Stimulated activated CD4-positive, alpha-beta T cell treated with anti-CD3 and anti-CD28 coated beads, TNF-alpha, amount 100 ng/mL, for 1 hour (primary cell): ENCODE measurements at regions not wholly inside any gene's neighbourhood (a gene's known extent, or its start where the extent isn't known, plus 50 kb on each side); places are given as distances from the start of the nearest gene placed in this dataset.
"Not testable (repeated sequence)": the region's sequence is repeated elsewhere in the genome, so short reads cannot be mapped to it uniquely, and the experiment has no call there.

ENCODE experiments used
- DNase-seq, 3 donors: peaks; one replicate each; pipeline ENCODE4 v3.0.0-alpha.2; 2020; ENCODE audit warnings: low read depth in 3 of 3, low spot score in 1 of 3

DNA sequence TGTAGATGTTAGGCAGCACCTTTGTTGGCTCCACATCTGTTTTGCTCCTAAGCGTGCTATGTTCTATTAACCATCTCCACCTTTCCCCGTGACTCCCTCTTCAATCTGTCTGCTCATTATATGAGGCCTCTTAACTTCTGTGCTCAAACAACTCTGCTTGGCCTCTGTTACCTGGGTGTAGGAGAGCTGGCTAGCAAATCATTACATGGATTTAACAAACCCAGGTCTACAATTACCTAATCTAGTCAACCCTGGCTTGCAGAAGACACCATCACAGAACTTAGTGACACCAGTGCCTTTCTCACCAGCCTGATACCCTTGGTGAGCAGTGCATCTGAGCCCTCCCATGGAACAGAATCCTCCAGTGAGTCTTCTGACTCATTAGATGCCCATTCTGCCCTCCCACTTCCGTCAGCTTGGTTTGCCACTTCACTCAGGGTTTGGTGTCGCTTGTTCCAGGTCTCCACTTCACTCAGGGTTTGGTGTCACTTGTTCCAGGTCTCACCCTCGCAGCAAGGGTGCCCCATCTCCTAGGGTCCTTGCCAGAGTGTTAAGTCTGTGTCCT is 92.0 kb upstream of the KIF26B start:
- no peak for DNase-seq

- not testable (repeated sequence) for DNase-seq
Measured at GRCh38 chr1:245061808-245062207, 93.0 kb upstream of the KIF26B start.

GRCh38 chr1:245060684-245061374 is 94.0 kb upstream of the KIF26B start:
- no peak for DNase-seq

DNA sequence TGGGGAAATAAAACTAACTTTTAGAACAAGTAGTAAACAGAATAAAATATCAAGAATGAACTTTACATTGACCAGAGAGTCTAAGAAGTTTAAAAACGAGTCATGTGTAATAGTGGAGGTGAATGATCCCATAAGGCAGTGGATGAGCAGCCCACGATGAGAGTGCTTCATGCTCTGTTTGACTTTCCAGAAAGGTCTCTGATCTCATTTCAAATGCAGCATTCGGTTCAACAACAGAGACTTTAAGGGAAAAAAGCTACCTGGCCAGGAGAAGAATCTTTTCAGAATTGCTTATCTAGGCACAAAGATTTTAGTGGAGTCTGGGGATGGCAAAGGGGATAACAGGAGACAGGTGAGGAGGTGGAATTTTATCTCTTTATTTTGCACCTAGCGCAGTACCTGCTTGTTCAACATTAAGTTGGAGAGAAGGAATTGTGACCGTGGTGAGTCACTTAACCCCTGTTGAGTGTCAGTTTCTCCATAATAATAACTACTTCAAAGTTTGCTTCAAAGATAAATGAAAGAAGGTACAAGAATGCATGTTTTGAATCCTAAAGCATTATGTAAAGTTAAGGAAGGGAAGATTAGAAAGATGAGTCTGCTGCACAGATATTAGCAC is 94.9 kb upstream of the KIF26B start:
- DNase-seq, result no peak

DNA sequence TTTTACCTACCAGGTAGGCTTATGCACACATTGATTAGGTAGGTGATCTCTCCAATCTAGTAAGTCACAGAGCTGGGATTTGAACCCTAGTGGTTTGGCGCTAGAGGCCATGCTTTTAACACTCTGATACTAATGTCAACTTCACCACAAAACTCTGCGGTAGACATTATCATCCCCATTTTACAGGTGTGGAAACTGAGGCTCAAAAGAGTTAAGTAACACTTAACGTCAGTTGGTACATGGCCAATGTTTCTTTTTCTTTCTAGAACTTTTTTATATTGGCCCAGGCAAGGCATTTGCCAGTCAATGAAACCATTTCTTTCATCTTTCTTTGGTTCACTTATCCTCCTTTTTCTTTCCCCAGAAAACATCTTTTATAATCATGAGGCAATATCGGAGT is 95.9 kb upstream of the KIF26B start:
- DNase-seq, result no peak

- DNase-seq, result no peak
Measured at GRCh38 chr1:245058436-245058835, 96.3 kb upstream of the KIF26B start.

- DNase-seq, result no peak
Measured at GRCh38 chr1:245056913-245057312, 97.9 kb upstream of the KIF26B start.

DNA sequence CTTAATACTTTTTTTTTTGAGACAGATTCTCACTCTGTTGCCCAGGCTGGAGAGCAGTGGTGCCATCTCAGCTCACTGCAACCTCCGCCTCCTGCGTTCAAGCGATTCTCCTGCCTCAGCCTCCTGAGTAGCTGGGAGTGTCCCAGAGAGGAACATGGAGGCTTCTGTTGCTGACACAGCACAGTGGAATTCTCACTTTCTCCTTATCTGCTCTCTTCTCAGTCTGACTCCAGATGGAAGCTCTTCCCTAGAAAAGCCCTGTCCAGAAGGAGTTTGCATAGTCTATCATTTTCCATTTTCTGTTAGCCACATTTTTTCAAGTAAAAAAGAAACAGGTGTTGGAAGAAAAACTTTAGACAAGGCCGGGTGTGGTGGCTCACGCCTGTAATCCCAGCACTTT is 98.5 kb upstream of the KIF26B start:
- DNase-seq, result not testable (repeated sequence)

DNA sequence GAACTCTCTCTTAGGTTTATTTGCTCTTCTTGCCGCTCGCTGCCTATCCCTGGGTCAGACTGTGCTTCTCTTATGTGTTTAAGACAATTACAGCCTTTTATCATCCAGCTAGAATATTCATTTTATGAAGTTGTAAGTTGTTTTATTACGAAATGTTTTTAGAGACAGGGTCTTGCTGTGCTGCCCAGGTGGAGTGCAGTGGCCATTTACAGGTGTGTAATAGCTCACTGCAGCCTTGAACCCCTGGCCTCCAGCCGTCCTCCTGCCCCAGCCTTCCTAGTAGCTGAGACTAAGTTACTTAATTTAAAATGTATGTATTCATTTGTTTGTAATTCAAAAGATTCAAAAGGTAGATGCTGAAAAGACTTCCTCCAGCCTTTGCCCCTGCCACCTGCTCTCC is 99.0 kb upstream of the KIF26B start:
- no peak for DNase-seq

DNA sequence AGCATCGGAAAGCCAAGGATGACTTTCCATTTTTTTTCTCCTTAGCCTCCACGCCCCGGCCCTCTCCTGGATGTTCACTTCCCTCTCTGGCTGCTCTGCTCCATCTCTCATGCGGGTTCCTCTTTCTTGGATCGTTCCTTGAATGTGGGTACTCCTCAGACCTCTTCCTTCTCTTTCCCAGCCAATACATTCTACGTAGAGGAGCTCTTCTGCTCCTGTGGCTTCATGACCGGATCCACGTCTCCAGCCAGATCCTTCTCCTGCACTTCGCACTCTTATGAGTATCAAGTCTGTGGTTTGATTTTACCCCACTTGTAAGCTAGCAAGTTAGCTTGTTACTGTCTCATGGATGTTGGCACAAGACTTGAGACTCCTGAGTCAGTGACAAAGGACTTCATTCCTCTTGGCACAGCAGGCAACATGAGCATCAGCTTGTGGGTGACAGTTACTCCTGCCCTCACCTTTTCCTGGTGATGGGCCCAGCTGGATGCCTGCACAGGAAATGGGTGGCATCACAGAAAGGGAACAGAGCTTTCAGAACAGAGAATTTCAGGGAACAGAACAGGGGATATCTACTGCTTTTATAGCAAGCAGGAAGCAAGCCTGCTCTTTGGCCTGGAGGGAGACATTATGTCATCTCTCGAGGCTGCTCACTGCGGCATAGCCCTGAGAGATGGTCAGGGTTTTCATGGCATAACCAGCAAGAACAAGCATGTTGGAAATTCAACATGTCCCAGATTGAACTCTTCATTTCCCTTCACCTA is 100.1 kb upstream of the KIF26B start:
- no peak for DNase-seq

- no peak for DNase-seq
Measured at GRCh38 chr1:245054105-245054504, 100.7 kb upstream of the KIF26B start.

- no peak for DNase-seq
Measured at GRCh38 chr1:245052258-245052657, 102.5 kb upstream of the KIF26B start.

DNA sequence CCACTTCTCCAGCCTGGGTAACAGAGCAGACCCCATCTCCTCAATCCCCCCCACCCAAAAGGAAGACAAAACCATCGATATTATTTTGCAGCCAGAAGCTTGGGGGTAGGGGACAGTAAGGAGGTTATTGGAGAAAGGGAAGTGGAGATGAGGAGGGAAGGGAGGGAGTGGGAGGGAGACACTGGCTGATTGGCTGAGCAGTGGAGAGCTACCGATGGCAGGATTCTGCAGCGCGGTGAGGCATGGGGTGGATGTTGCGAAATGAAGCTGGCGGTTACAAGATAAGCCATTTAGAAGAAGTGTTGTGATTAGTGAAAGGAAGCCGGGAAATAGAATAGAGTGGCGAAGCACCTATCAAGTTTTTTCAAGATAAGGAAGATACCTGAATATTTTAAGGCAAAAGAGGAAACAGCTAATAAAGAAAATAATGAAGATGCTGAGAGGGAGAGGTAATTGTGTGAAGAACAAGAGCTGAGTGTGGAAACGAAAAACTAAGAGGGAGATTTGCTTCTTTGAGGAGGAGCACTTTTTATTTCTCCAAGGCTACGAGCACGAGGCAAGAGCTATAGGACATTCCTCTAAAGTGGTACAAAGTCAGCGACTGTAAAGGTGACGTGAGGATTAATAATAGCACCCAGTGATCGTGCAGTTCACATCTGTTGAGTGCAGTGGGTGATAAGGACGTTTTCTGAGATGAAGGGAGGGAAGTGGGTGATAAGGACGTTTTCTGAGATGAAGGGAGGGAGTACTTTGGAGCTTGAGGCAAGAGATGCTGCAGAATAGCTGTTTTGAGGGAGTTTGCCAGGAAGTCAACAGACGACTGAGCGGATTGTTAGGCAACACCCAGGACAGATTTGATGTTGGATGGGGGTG is 103.2 kb upstream of the KIF26B start:
- no peak for DNase-seq

- DNase-seq, result no peak
Measured at GRCh38 chr1:245046769-245047168, 108.0 kb upstream of the KIF26B start.

DNA sequence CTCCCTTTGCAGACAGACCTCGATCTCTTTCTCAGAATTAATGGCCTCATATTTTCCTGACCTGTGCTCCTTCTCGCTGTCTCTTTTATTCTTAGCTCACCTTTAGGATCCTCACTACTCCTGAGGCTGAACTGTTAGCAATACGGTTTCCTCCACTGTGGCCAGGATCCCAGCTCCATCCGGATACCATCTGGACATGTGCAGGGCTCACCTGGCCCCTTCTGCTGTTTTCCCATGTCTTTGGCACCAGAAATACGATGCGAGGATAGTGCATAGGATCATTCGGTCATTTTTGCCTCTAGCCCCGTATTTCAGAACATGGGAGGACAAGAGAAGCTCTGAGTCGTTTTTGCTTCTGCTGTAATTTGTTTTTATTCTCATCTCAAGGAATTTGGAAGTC is 108.5 kb upstream of the KIF26B start:
- DNase-seq, result no peak

GRCh38 chr1:245045087-245045881 is 109.5 kb upstream of the KIF26B start:
- no peak for DNase-seq

DNA sequence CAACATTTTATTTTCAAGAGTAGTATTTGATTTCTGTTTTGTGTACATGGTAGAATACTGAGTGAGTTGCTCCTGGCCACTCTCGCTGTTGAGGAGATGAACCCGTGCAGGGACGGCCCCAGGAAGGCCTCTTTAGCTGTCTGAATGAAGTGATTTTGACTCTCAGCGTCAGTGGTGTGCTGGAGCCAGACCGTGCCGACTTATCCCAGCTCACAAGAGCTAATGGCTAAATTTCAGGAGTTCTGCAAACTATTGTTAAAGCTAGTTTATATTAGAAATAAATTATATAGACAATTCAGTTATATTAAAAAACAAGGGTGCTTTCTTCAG is 111.2 kb upstream of the KIF26B start:
- no peak for DNase-seq

DNA sequence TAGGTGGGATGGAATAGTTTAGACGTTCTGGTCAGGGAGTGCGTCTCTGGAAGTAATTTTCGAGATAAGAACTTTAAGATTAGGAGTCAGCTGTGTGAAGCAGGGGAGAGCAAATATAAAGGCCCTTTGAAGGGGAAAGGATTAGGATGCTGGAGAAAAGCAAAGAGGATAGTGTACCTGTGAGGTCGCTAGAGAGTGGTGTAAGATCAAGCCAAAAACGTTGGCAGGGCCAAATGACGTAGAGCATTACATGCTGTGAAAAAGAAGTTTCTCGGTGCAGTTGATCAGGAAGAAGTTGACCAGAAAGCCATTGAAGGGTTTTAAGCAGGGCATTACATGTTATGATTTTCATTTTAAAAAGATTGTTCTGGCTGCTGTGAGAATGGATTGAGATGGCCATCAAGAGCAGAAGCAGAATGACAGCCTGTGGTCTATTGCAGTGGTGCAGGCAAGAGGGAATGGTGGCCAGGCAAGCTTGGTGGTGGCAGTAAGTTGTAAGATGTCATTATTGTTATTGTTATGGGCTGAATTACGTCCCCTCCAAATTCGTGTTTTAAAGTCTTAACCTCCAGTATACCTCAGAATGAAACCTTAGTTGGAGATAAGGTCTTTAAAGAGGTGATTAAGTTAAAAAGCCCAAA is 113.6 kb upstream of the KIF26B start:
- DNase-seq, result no peak

- DNase-seq, result no peak
Measured at GRCh38 chr1:245039196-245039595, 115.6 kb upstream of the KIF26B start.

DNA sequence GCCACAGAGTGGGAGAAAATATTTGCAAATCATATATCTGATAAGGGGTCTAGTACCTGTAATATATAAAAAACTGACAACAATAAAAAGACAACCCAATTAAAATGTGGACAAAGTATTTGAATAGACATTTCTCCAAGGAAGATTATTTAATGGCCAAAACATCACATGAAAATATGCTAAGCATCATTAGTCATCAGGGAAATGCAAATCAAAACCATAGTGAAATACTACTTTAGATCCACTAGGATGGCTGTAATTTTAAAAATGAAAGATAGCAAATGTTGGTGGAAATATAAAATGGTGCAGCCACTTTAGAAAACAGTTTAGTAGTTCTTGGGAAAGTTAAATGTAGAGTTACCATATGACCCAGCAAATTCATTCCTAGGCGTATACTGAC is 118.7 kb upstream of the KIF26B start:
- DNase-seq, result no peak
